Stimulated activated CD4-positive, alpha-beta T cell treated with anti-CD3 and anti-CD28 coated beads, Interleukin-4, amount 100 ng/mL, for 48 hours (primary cell): ENCODE measurements at regions not wholly inside any gene's neighbourhood (a gene's known extent, or its start where the extent isn't known, plus 50 kb on each side); places are given as distances from the start of the nearest gene placed in this dataset.

ENCODE experiments used
- DNase-seq, 2 donors: peaks; one replicate each; pipeline ENCODE4 v3.0.0-alpha.2; 2020; ENCODE audit warnings: low read depth in 2 of 2

- DNase-seq: no peak
These were observed 682.6 kb upstream of the SGCG start for GRCh38 chr13:22497991-22498780.

DNA sequence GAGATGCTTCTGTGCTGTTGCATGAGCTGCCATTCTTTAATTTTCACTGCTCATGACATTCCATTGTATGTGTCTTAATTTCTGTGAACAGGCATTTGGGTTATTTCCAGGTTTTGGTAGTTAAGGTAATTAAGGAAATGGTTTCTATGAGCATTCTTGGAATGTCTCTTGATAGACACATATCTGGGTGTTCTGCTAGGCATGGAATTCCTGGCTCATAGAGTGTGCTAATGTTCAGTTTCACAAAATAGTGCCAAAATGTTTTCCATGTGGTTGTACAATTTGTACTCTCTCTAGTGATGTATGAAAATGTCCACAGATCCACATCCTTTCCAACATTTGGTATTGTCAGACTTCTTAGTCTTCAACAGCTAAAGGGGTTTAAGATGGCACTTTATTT is 680.9 kb upstream of the SGCG start:
- DNase-seq: no peak

GRCh38 chr13:22505489-22505888 is 675.3 kb upstream of the SGCG start:
- no peak for DNase-seq

DNA sequence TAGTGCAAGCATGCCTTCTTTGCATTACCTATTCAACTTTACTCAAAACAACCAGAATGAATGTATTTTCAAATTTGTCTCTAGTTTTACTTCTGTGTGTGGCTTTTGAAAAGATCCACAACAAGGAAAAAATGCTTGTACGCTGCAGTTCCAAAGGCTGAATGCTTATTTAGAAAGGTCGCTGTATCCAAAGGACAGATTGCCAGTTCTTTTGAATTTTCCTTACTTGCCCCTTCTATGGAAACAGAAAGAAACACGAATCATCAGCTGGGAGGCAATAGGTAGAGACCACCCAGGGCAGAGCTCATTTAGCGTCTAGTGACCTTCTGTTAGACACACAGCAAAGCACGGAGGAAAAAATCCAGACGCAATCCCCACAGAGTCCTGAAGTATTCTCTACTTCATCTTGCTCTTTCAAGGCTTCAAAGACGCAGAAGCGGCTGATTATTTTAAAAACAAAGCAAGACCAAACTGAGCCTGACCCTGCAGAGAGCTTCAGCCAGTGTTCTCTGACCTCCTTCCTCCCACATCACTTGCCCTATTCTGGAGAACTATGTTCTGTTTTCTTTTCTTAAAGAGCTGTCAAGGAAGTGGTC is 674.6 kb upstream of the SGCG start:
- no peak for DNase-seq

- no peak for DNase-seq
These were observed 663.2 kb upstream of the SGCG start for GRCh38 chr13:22517544-22517943.

- DNase-seq: no peak
These were observed 643.9 kb upstream of the SGCG start for GRCh38 chr13:22536851-22537250.

- DNase-seq: no peak
These were observed 642.4 kb upstream of the SGCG start for GRCh38 chr13:22538400-22538799.

- DNase-seq: no peak
These were observed 631.7 kb upstream of the SGCG start for GRCh38 chr13:22549126-22549525.

DNA sequence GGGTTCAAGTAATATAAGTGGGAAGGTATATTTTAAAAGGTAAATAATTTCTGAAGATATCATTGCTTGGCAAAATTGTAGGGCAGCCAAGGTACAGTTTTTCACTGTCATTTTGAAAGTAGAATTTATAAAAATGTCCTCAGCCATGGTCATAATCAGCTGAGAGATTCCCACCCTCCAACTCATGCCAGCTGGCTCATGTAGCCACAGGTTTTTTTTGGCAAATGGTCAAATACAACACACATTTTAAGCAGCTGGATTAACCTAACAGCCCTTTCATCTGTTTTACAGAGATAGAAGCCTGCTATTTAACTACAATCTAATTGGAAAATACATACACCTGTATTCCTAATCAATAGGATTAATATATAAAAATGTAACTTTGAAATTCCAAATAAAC is 619.2 kb upstream of the SGCG start:
- DNase-seq: no peak

DNA sequence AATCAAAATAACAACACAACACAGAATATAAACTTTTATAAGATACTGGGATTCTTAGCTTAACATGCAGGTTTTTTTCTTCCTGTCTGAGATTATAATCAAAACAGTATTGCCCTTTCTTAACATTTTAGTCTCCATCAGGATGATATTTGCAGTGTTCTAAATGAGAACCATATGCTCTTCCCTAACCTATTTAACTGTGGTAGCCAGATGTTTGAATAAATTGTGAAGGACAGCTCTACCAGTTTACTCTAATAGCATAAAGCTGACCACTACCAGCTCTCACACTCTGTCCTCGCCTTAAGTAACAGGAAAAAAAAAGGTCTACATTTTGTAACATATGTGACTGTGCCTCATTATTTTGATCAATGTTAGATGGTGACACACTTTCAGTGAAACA is 618.7 kb upstream of the SGCG start:
- DNase-seq: no peak

GRCh38 chr13:22563272-22563671 is 617.5 kb upstream of the SGCG start:
- no peak for DNase-seq

DNA sequence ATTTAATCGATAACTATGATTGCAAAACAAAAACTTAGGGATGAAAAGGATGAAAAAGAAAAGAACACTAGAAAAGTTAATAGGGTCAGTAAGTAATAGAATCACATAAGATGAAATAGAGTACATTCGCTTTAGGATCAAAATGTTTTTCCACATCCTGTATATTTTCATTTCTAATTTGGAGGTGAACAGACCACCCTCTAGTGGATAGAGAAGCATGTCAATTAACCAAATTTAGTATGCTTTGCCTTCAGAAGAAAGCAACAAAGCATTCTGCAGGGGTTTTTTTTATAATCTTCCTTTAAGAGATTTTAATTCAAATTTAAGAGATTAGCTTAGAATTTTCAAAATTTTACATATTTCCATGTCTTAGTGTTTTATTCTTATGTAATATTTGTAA is 611.0 kb upstream of the SGCG start:
- DNase-seq: no peak

DNA sequence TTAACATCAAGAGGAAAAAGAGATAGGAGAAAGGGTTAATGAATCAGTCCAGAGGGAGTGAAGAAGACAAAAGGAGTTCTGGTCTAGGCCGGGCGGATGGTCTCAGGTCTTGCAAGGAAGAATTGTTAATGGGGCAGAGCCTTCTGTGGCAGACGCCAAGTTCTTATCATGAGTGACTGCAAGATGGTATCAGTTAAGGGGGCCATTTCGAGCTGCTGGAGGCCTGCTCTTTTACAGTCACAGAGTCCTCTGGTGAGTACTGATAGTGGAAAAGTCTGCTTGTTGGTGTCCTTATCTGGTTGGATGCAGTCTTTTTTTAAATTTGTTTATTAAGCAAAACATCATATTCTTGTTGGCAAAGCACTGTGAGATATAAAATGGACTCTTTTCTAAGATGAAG is 590.9 kb upstream of the SGCG start:
- no peak for DNase-seq

DNA sequence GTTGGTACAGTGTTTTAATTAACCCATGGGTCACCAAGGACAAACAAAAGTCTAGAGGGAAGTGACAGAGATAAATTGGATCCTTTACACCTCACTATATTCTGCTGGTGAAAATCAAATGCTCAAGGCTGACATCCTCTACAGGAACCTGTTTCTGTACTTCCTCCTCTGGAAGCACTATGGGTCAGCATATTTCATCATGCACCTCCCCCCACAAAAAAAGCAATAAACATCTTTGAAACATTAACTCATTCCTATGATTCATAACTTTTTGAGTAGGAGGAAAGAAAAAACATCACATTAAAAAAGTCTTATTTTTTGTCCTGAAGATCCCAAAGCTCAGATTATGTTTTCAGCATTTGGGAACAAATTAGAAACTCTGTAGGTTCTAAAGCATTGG is 588.3 kb upstream of the SGCG start:
- no peak for DNase-seq

GRCh38 chr13:22594041-22594440 is 586.7 kb upstream of the SGCG start:
- no peak for DNase-seq

GRCh38 chr13:22596171-22596863 is 584.5 kb upstream of the SGCG start:
- no peak for DNase-seq

- no peak for DNase-seq
These were observed 581.6 kb upstream of the SGCG start for GRCh38 chr13:22599156-22599555.

DNA sequence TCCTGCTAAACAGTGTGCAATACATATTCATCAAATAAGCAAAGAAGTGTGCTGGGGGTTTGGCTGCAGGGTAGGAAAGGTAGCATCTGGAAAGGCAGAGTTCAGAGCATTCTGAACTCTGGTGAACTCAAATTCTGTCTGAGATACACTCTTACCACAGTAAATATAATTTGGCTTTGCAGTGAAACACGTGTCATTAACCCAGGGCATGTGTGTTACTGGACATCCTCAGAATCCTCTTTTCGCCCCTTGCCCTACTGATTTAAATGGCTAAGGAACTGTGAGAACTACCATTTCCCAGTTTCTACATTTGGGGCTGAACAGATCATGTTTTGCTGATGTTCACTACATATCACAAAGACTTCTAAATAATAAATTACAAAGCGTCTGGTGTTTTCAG is 562.8 kb upstream of the SGCG start:
- no peak for DNase-seq

GRCh38 chr13:22625691-22626090 is 555.1 kb upstream of the SGCG start:
- DNase-seq: no peak

DNA sequence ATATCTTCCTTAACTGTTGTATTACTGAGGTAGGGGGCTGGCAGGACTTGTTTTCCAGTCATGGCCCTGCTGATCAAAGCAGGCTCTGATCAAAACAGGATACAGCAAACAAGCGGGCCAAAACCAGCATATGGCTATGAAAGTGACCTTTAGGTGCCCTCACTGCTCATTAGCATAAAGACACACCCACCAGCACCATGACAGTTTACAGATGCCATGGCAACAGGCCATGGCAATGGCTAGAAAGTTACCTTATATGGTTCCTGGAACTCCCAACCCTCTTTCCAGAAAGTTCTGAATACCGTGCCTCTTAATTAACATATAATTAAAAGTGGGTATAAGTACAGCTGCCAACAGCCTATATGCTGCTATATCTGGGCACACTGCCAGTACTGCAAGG is 551.4 kb upstream of the SGCG start:
- no peak for DNase-seq

DNA sequence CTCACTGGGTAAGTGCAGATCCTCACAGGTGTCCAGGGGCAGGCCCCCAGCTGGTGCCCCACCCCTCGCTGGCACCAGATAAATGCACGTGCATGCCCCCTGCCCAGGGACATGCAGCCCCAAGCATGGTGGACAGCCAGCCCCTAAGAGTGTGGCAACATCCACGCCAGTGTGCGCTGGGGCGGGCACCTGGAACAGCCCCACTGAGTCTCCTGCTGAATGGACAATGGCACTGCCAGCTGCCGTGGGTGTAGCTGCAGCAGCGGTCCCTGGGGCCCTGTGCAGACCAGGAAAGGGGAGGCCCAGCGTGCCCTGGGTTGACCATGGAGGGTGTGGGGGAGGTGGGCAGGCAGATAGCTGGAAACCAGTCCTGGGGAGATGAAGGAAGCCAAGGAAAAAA is 538.7 kb upstream of the SGCG start:
- no peak for DNase-seq

DNA sequence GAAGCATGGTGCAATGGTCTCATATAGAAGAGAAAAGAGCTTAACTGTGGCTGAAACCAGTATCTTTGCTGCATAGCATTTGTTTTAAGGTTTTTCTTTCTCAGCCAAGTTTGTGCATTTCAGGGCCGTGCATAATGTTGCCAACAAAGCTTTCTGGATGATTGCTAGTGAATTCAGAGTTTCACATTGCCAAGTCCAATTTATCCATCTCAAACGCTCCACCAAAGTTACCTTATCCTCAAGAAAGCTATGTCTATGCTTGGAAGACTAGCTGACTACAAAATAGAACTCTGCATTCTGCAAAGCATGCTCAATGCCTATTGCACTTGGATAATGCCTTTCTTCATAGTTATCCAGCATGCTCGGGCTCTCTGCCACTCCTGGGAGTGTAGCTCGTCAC is 535.8 kb upstream of the SGCG start:
- DNase-seq: no peak

- no peak for DNase-seq
These were observed 533.5 kb upstream of the SGCG start for GRCh38 chr13:22647156-22647850.
